ENCODE measurements at regions not wholly inside any gene's neighbourhood (a gene's known extent, or its start where the extent isn't known, plus 50 kb on each side); places are given as distances from the start of the nearest gene placed in this dataset.
A peak's percentile ranks its signal among the peaks of the same experiment; 100 is the strongest.

DNA sequence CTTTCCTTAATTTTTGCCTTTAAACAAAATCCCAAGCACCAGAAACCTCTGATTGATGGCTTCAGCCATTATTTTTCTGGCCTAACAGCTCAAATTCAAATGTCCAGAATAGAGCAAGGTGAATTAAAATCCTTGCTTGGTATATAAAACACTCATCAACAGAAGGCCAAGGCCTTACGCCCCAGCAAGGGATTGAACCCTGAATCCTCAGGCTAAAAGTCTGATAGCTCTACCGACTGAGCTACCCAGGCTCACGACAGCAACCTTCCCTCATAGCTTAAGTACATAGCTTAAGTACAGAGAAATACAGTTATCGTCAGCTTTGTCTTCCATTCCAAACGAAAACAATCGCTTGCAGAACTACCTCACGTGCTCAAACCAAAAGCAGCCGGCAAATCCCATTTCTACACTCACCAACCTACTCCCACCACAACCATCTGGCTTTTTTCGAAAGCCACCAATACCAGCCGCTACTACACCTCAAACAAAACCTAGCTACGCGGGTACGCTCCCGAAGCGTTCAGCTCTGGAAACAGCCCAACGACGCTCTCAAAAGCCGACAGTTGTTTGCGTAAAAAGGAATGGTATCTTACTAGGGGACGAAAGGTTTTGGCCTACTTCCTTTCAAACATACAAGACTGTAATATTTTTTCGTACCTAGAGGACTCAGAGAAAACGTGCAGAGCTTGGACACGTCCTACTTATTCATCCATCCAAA, 167.5 kb downstream of the GPX5 start:
- H3K27ac ChIP-seq (ENCODE audit: low read depth, low read length): no peak overlapping the region
- no peaks in the 10 kb centered on the region for H3K9me3 ChIP-seq (ENCODE audit: low read length)
- peaks cover 28 to 33% of the 10 kb centered on the region in 2 donors for H3K27me3 ChIP-seq (ENCODE audit: control insufficient read depth in 1 of 2, insufficient read depth in 2 of 2, low read length in 2 of 2)
- no peaks in the 10 kb centered on the region for H3K36me3 ChIP-seq (ENCODE audit: insufficient read depth, low read length)
- H3K4me3 ChIP-seq (ENCODE audit: low read depth in 1 of 2, low read length in 2 of 2): no peak overlapping the region
- peaks cover 4% of the 10 kb centered on the region for H3K4me1 ChIP-seq (ENCODE audit: insufficient read depth, low read length)
- no peak overlapping the region for H3K9ac ChIP-seq (ENCODE audit: low read length)

DNA sequence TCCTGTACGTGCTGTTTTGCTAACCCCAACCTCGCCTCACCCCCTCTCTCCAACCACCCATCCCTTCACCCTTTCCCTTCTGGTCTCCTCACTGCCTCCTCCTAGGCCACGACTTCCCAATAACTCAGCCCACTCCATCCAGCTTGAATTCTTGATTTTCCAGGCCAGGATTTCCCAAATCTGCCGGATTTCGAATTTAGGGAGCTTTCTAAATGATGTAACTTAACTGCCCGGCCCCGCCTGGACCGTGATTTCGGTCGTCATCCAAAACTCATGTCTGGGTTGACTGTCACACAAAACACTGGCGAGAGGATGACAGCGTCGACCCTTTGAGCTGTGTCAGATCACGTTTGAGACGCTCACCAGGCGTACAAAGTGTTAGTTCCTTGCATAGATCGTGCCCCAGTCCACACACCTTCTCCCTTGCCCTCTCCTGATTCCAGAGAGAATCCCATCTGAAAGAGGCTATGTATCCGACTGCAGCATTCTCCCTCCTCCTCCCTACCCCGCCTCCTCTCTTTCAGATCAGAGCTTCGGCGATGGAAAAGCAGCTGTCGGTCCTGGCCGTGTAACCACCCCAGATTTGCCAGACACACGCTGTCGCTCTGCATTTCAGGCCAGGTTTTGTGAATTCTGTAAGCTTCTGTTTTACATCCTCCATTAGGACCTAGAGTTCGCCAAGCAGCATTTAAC, 168.2 kb downstream of the GPX5 start:
- no peaks in the 10 kb centered on the region for H3K9me3 ChIP-seq (ENCODE audit: low read length)
- H3K27ac ChIP-seq (ENCODE audit: low read depth, low read length): no peak overlapping the region
- H3K27me3 ChIP-seq (ENCODE audit: control insufficient read depth in 1 of 2, insufficient read depth in 2 of 2, low read length in 2 of 2): peaks cover 28 to 33% of the 10 kb centered on the region in 2 donors
- H3K9ac ChIP-seq (ENCODE audit: low read length): no peak overlapping the region
- H3K36me3 ChIP-seq (ENCODE audit: insufficient read depth, low read length): no peaks in the 10 kb centered on the region
- H3K4me3 ChIP-seq (ENCODE audit: low read depth in 1 of 2, low read length in 2 of 2): no peak overlapping the region
- H3K4me1 ChIP-seq (ENCODE audit: insufficient read depth, low read length): peaks cover 4% of the 10 kb centered on the region

DNA sequence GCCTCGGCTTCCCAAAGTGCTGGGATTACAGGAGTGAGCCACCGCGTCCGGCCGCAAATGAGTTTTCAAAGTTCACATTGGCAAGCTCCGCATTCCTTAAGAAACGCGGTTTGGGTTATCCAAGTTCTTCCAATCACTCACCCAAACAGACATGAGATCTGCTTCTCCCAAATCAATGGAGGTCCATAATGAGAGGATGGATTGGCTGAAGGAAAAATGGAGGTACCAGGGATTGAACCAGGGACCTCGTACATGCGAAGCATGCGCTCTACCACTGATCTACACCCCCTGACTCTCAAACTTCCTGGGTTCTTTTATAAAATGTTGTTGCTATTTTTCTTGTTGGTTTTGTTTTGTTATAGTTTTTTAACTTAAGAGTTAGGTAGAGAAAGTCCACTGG, 170.0 kb downstream of the GPX5 start:
- Histone ChIP-seq H3K9me3 (ENCODE audit: low read length) (no peaks in the 10 kb centered on the region), H3K9ac (ENCODE audit: low read length) (no peak overlapping the region), H3K36me3 (ENCODE audit: insufficient read depth, low read length) (no peaks in the 10 kb centered on the region), H3K27ac (ENCODE audit: low read depth, low read length) (no peak overlapping the region), H3K4me3 (ENCODE audit: low read depth in 1 of 2, low read length in 2 of 2) (no peak overlapping the region), H3K4me1 (ENCODE audit: insufficient read depth, low read length) (peaks cover 4% of the 10 kb centered on the region), H3K27me3 (ENCODE audit: control insufficient read depth in 1 of 2, insufficient read depth in 2 of 2, low read length in 2 of 2) (peaks cover 28 to 33% of the 10 kb centered on the region in 2 donors)

DNA sequence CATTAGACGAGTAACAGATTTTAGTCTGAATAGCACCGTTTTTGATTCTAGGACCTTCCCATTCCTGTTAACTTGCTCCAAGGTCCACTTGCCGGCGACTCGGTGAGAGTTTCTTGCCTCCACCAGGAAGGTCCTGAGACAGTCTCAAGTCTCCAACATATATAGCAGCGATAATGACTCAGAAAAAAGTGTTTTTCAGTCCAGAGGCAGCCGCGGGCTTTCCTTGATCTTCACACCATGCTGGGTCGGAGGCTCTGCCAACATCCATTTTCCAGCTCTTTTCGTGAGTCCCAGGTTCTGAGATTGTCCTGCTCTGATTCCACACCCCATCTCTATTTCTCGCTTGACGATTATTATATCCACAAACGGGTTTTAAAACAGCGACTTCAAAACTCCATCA, 170.5 kb downstream of the GPX5 start:
- peaks cover 4% of the 10 kb centered on the region for H3K4me1 ChIP-seq (ENCODE audit: insufficient read depth, low read length)
- no peak overlapping the region for H3K9ac ChIP-seq (ENCODE audit: low read length)
- H3K4me3 ChIP-seq (ENCODE audit: low read depth in 1 of 2, low read length in 2 of 2): no peak overlapping the region
- no peaks in the 10 kb centered on the region for H3K36me3 ChIP-seq (ENCODE audit: insufficient read depth, low read length)
- H3K27me3 ChIP-seq (ENCODE audit: control insufficient read depth in 1 of 2, insufficient read depth in 2 of 2, low read length in 2 of 2): peaks cover 28 to 33% of the 10 kb centered on the region in 2 donors
- no peaks in the 10 kb centered on the region for H3K9me3 ChIP-seq (ENCODE audit: low read length)
- H3K27ac ChIP-seq (ENCODE audit: low read depth, low read length): no peak overlapping the region

DNA sequence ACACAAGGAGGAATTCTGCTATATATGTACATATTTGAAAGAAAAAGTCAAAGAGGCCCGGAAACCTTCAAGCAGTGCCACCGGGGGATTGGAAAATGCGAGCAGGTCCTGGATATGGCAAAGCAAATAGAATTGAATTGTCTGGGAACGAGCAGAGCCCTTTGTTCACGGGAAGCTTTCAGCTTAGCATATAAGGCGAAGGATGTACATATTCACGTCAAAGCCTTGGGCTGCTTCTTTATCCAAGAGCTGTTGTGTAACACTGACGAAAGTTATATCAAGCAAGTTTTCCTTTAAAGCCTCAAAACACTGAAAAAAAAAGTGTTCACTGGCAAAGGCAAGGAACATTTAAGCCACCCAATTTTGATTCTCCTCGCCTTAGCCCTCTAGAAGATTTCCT, 171.0 kb downstream of the GPX5 start:
- Histone ChIP-seq H3K27me3 (ENCODE audit: control insufficient read depth in 1 of 2, insufficient read depth in 2 of 2, low read length in 2 of 2) (peaks cover 28 to 33% of the 10 kb centered on the region in 2 donors), H3K9ac (ENCODE audit: low read length) (no peak overlapping the region), H3K27ac (ENCODE audit: low read depth, low read length) (no peak overlapping the region), H3K36me3 (ENCODE audit: insufficient read depth, low read length) (no peaks in the 10 kb centered on the region), H3K4me3 (ENCODE audit: low read depth in 1 of 2, low read length in 2 of 2) (no peak overlapping the region), H3K9me3 (ENCODE audit: low read length) (no peaks in the 10 kb centered on the region), H3K4me1 (ENCODE audit: insufficient read depth, low read length) (peaks cover 4% of the 10 kb centered on the region)

DNA sequence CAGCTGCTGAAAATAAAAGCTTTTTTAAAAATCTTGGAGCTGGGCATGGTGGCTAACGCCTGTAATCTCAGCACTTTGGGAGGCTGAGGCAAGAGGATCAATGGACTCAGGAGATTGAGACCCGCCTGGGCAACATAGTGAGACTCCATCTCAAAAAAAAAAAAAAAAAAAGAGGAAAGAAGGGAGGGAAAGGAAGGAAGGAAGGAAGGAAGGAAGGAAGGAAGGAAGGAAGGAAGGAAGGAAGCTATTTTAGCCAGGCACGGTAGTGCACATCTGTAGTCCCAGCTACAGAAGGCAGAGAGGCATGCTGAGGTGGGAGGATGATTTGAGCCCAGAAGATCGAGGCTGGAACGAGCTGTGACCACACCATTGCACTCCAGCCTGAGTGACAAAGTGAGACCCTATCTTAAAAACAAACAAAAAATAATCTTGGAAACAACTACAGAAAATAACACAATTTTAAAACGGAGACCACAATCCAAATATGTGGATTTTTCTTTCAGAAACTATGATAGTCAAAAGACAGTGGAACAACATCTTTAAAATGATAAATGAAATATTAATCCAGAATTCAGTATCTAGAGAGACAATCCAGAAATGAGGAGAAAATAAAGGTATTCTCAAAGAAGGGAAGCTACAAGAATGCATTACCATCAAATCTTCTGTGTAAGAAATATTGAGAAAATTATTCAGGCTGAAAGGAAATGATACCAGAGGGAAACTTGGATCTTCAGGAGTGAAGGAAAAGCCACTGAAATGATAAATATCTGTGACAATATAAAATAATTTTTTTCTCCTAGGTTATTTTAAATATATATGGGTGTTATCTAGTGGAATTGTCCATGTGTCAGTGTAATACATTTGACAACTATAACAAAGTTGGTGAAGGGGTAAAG, 182.0 kb downstream of the GPX5 start:
- no peak overlapping the region for H3K27ac ChIP-seq (ENCODE audit: low read depth, low read length)
- H3K36me3 ChIP-seq (ENCODE audit: insufficient read depth, low read length): no peaks in the 10 kb centered on the region
- peaks cover 6% of the 10 kb centered on the region for H3K9me3 ChIP-seq (ENCODE audit: low read length)
- H3K4me3 ChIP-seq (ENCODE audit: low read depth in 1 of 2, low read length in 2 of 2): no peak overlapping the region
- H3K9ac ChIP-seq (ENCODE audit: low read length): no peak overlapping the region
- H3K27me3 ChIP-seq (ENCODE audit: control insufficient read depth in 1 of 2, insufficient read depth in 2 of 2, low read length in 2 of 2): peaks cover 12% of the 10 kb centered on the region in 2 donors
- H3K4me1 ChIP-seq (ENCODE audit: insufficient read depth, low read length): no peaks in the 10 kb centered on the region

DNA sequence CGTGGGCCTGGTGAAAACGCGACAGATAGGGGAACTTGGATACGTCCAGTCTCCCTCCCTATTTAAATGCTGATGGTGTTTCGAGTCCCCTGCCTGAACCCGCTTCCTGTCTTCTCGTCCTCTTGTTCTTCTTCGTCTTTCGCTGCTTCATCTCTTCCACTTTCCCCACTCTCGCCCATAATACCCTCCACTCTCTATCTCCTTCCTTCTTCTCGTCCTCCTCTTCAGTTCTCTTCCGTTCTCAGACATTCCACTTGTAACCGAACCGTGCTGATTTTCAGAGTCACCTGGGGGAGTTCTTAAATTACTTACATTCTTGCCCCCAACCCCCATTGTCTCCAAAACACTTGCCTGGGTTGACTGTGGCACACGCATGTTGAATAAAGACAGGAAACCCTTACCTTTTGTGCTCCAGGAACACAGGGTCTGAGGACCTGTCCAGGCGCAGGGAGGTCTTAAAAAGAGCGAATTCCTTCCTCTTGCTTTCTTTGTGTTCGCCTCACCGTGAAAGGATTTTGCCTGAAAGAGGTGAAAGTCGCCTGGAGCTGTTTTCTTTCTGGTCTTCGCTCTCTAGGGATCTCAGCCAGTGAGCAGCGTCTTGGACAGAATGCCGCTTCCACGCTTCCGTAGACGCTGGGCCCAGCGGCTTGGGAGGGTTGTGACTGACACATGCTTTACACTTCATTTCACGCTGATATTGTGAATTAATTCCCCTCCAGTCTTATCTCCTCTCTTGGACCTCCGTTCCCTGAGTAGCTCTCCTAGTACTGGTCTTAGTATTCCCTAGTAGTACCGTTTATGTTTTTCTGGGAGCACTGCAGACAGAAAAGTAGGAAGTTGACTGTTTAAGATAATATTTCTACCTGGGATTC, 184.0 kb downstream of the GPX5 start:
- Histone ChIP-seq H3K36me3 (ENCODE audit: insufficient read depth, low read length) (no peaks in the 10 kb centered on the region), H3K27me3 (ENCODE audit: control insufficient read depth in 1 of 2, insufficient read depth in 2 of 2, low read length in 2 of 2) (peaks cover 12% of the 10 kb centered on the region in 2 donors), H3K9ac (ENCODE audit: low read length) (no peak overlapping the region), H3K27ac (ENCODE audit: low read depth, low read length) (no peak overlapping the region), H3K9me3 (ENCODE audit: low read length) (peaks cover 6% of the 10 kb centered on the region), H3K4me1 (ENCODE audit: insufficient read depth, low read length) (no peaks in the 10 kb centered on the region), H3K4me3 (ENCODE audit: low read depth in 1 of 2, low read length in 2 of 2) (peak overlapping the region in 1 of 2 donors; percentile 8)

DNA sequence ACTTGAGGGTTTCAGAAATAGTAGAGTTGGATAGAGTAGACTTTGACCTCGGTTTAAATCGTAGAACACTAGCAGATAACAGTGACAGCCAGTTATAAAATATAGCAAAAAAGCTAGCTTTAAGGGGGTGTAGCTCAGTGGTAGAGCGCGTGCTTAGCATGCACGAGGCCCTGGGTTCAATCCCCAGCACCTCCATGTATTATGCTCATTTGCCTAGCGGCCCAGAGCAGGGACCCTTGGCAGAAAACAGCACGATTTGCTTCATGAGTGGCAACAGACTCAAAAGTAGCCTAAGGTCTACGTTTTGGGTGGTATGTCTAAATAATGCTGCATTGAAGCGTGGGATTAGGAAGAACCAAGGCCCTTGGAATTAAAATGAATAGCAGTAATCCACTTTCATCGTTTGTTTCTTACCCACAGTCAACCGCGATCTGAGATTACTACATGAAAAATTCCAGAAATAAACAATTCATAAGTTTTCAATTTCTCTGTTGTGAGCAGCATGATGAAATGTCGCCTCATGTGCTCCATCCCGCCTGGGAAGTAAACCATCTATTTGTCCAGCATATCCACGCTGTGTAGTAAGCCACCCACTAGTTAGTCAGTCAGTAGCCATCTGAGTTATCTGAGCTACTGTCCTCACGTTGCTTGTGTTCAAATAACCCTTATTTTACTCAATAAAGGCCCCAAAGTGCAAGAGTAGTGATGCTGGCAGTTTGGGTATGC, 184.9 kb downstream of the GPX5 start:
- Histone ChIP-seq H3K9me3 (ENCODE audit: low read length) (peaks cover 6% of the 10 kb centered on the region), H3K4me1 (ENCODE audit: insufficient read depth, low read length) (no peaks in the 10 kb centered on the region), H3K27me3 (ENCODE audit: control insufficient read depth in 1 of 2, insufficient read depth in 2 of 2, low read length in 2 of 2) (peaks cover 12% of the 10 kb centered on the region in 2 donors), H3K27ac (ENCODE audit: low read depth, low read length) (no peak overlapping the region), H3K36me3 (ENCODE audit: insufficient read depth, low read length) (no peaks in the 10 kb centered on the region), H3K9ac (ENCODE audit: low read length) (no peak overlapping the region), H3K4me3 (ENCODE audit: low read depth in 1 of 2, low read length in 2 of 2) (no peak overlapping the region)

DNA sequence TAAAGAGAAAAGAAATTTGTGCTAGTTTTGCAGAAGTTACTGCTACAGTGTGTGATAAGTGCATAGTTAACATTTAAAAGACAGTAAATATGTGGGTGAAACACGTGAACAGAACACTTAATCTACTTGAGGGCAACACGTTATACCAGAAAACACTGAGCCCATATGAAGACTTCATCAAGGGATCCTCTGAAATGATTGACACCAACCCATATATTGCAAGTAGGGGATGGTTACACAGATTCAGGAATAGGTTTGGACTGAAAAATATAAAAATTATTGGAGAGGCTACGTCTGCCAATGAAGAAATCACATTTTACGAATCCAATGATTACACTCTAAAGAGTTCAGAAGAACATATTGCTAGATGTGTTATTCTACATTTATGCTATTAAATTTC, 185.6 kb downstream of the GPX5 start:
- peaks cover 12% of the 10 kb centered on the region in 2 donors for H3K27me3 ChIP-seq (ENCODE audit: control insufficient read depth in 1 of 2, insufficient read depth in 2 of 2, low read length in 2 of 2)
- no peak overlapping the region for H3K4me3 ChIP-seq (ENCODE audit: low read depth in 1 of 2, low read length in 2 of 2)
- no peak overlapping the region for H3K9ac ChIP-seq (ENCODE audit: low read length)
- H3K4me1 ChIP-seq (ENCODE audit: insufficient read depth, low read length): no peaks in the 10 kb centered on the region
- no peaks in the 10 kb centered on the region for H3K36me3 ChIP-seq (ENCODE audit: insufficient read depth, low read length)
- no peak overlapping the region for H3K27ac ChIP-seq (ENCODE audit: low read depth, low read length)
- peaks cover 6% of the 10 kb centered on the region for H3K9me3 ChIP-seq (ENCODE audit: low read length)

DNA sequence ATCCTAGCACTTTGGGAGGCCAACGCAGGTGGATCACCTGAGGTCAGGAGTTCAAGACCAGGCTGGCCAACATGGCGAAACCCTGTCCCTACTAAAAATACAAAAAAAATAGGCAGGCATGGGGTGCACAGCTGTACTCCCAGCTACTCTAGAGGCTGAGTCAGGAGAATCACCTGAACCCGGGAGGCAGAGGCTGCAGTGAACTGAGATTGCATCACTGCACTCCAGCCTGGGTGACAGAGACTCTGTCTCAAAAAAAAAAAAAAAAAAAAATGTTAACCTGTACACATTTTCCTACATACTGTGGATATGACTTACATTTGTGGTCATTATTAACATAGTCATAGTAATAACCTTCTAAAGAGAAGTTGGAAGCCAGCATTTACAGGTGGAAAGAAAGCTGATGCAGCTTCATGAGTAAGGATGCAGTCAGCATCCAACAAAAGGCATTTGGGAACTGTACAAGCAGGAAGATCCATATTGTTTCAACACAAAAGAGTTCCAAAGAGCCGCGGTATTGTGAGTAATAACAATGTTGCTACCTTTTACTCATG, 186.2 kb downstream of the GPX5 start:
- Histone ChIP-seq H3K9me3 (ENCODE audit: low read length) (peaks cover 2% of the 10 kb centered on the region), H3K27ac (ENCODE audit: low read depth, low read length) (no peak overlapping the region), H3K4me1 (ENCODE audit: insufficient read depth, low read length) (no peaks in the 10 kb centered on the region), H3K27me3 (ENCODE audit: control insufficient read depth in 1 of 2, insufficient read depth in 2 of 2, low read length in 2 of 2) (peaks cover 12% of the 10 kb centered on the region in 2 donors), H3K4me3 (ENCODE audit: low read depth in 1 of 2, low read length in 2 of 2) (no peak overlapping the region), H3K36me3 (ENCODE audit: insufficient read depth, low read length) (no peaks in the 10 kb centered on the region), H3K9ac (ENCODE audit: low read length) (no peak overlapping the region)

All from muscle layer of colon (tissue), 2 donors.